ENCODE measurements at regions not wholly inside any gene's neighbourhood (a gene's known extent, or its start where the extent isn't known, plus 50 kb on each side); places are given as distances from the start of the nearest gene placed in this dataset.
"Not testable (repeated sequence)": the region's sequence is repeated elsewhere in the genome, so short reads cannot be mapped to it uniquely, and the experiment has no call there.

DNA sequence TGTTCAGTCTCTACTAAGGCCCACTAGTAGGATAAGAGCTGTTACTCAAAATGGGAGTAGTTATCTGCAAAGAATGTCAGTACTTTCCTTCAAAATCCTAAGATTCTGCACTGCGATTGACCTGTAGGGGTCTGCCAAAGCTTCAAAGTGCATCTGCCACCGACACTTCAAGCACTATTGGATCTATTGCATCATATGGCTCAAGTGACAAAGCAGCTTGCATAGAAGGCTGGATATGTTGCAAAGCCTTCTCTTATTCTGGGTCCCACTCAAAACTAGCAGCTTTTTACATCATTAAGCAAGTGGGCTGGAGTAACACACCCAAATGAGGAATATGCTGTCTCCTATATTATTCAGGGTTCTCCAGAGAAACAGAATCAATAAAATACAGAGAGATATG lies 115.4 kb upstream of the EMCN start:
- no peaks in the 10 kb centered on the region for H3K27me3 ChIP-seq (ENCODE audit: control insufficient read depth in 1 of 2, insufficient read depth in 2 of 2, low read length in 2 of 2)
- H3K36me3 ChIP-seq (ENCODE audit: control insufficient read depth in 1 of 2, insufficient read depth in 2 of 2, low read length in 2 of 2): no peaks in the 10 kb centered on the region
- no peak overlapping the region for H3K27ac ChIP-seq (ENCODE audit: low read depth, low read length)
- H3K9me3 ChIP-seq (ENCODE audit: control insufficient read depth in 1 of 2, low read length in 2 of 2): no peaks in the 10 kb centered on the region
- no peak overlapping the region for H3K9ac ChIP-seq (ENCODE audit: low read depth in 1 of 2, low read length in 2 of 2)
- no peak overlapping the region for H3K4me3 ChIP-seq (ENCODE audit: low read depth in 1 of 2, low read length in 2 of 2)
- no peaks in the 10 kb centered on the region for H3K4me1 ChIP-seq (ENCODE audit: control insufficient read depth in 1 of 2, insufficient read depth in 2 of 2, low read length in 2 of 2)

DNA sequence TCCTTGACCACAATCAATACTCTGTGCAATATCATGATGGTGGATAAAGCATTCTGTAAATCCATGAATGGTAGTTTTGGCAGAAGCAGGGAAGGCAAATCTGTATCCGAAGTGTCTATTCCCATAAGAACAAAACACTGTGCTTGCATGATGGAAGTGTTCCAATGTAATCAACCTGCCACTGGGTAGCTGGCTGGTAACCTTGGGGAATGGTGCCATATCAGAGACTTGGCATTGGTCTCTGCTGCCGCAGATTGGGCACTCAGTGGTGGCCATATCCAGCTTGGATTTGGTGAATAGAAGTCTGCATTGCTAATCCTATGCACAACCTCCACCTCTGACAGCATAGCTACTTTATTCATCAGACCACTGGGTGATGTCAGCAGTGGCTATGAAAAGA lies 114.3 kb upstream of the EMCN start:
- Histone ChIP-seq H3K27me3 (ENCODE audit: control insufficient read depth in 1 of 2, insufficient read depth in 2 of 2, low read length in 2 of 2) (no peaks in the 10 kb centered on the region), H3K27ac (ENCODE audit: low read depth, low read length) (no peak overlapping the region), H3K36me3 (ENCODE audit: control insufficient read depth in 1 of 2, insufficient read depth in 2 of 2, low read length in 2 of 2) (no peaks in the 10 kb centered on the region), H3K9me3 (ENCODE audit: control insufficient read depth in 1 of 2, low read length in 2 of 2) (no peaks in the 10 kb centered on the region), H3K4me1 (ENCODE audit: control insufficient read depth in 1 of 2, insufficient read depth in 2 of 2, low read length in 2 of 2) (no peaks in the 10 kb centered on the region), H3K9ac (ENCODE audit: low read depth in 1 of 2, low read length in 2 of 2) (no peak overlapping the region), H3K4me3 (ENCODE audit: low read depth in 1 of 2, low read length in 2 of 2) (no peak overlapping the region)

DNA sequence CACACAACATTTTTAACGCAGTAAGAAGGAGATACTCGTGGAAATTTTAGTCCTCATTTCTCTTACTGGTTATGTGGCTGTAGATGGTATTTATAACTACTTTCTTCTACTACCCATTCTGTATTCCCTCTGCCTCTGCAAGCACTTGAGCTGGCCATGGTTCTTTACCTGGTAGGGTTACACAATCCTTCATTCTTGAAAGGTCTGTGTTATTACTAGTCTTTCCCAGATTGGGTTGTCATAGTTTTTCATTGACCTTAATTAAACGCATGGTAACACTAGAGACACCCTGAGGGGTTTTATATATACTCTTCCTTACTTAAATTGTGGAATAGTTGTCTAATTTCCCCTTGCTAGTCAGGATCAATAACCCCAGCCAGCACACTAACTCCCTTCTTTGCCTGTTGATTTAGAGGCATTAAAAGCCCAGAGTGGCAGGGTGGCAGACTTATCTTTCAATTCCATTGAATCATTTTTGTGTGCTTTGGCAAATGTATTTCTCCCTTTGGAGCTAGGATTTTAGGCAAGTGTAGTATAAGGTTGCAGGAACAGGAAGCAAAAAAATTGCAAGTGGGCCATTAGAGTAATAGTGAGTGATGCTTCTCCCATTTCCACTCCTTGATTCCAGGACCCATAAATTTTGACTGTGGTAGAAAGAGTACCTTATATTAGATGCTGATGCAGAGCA lies 113.6 kb upstream of the EMCN start:
- H3K27me3 ChIP-seq (ENCODE audit: control insufficient read depth in 1 of 2, insufficient read depth in 2 of 2, low read length in 2 of 2): no peaks in the 10 kb centered on the region
- no peak overlapping the region for H3K9ac ChIP-seq (ENCODE audit: low read depth in 1 of 2, low read length in 2 of 2)
- H3K9me3 ChIP-seq (ENCODE audit: control insufficient read depth in 1 of 2, low read length in 2 of 2): no peaks in the 10 kb centered on the region
- no peaks in the 10 kb centered on the region for H3K4me1 ChIP-seq (ENCODE audit: control insufficient read depth in 1 of 2, insufficient read depth in 2 of 2, low read length in 2 of 2)
- no peak overlapping the region for H3K4me3 ChIP-seq (ENCODE audit: low read depth in 1 of 2, low read length in 2 of 2)
- H3K27ac ChIP-seq (ENCODE audit: low read depth, low read length): no peak overlapping the region
- no peaks in the 10 kb centered on the region for H3K36me3 ChIP-seq (ENCODE audit: control insufficient read depth in 1 of 2, insufficient read depth in 2 of 2, low read length in 2 of 2)

DNA sequence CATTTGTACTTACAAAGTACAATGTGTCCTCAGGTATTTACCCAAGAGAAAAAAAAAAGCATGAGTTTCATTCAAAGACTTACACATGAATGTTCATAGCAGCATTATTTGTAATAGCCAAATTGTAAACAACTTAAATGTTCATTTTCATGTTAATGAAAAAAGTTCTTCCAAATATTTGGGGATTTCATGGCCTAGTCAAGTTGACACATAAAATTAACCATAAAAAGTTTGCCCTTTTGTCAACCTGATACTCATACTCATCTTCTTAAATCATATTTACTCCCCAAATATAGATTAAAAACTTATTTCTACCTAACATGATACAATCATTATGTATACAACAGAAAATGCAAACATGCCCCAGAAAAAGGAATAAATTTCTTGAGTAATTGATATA lies 112.5 kb upstream of the EMCN start:
- H3K27me3 ChIP-seq (ENCODE audit: control insufficient read depth in 1 of 2, insufficient read depth in 2 of 2, low read length in 2 of 2): no peaks in the 10 kb centered on the region
- H3K27ac ChIP-seq (ENCODE audit: low read depth, low read length): no peak overlapping the region
- no peak overlapping the region for H3K4me3 ChIP-seq (ENCODE audit: low read depth in 1 of 2, low read length in 2 of 2)
- H3K4me1 ChIP-seq (ENCODE audit: control insufficient read depth in 1 of 2, insufficient read depth in 2 of 2, low read length in 2 of 2): no peaks in the 10 kb centered on the region
- H3K36me3 ChIP-seq (ENCODE audit: control insufficient read depth in 1 of 2, insufficient read depth in 2 of 2, low read length in 2 of 2): no peaks in the 10 kb centered on the region
- H3K9ac ChIP-seq (ENCODE audit: low read depth in 1 of 2, low read length in 2 of 2): no peak overlapping the region
- H3K9me3 ChIP-seq (ENCODE audit: control insufficient read depth in 1 of 2, low read length in 2 of 2): no peaks in the 10 kb centered on the region

DNA sequence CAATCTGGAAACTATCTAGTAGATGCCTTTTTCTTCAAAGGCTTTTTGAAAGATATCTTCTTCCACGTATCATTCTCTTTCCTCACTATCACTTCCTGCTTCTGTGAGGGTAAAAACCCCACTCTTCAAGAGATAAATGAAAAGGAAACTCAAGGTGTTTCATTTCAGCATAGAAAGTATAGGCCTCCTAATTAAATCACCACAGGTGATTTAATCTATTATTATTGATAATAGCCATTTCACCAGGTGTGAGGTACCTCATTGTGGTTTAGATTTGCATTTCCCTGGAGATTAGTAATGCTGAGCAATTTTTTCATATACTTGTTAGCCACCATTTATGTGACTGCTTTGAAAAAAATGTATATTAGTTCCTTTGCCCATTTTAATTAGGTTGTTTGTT lies 92.0 kb upstream of the EMCN start:
- Histone ChIP-seq H3K36me3 (ENCODE audit: control insufficient read depth in 1 of 2, insufficient read depth in 2 of 2, low read length in 2 of 2) (no peaks in the 10 kb centered on the region), H3K9ac (ENCODE audit: low read depth in 1 of 2, low read length in 2 of 2) (no peak overlapping the region), H3K27ac (ENCODE audit: low read depth, low read length) (no peak overlapping the region), H3K4me3 (ENCODE audit: low read depth in 1 of 2, low read length in 2 of 2) (no peak overlapping the region), H3K27me3 (ENCODE audit: control insufficient read depth in 1 of 2, insufficient read depth in 2 of 2, low read length in 2 of 2) (no peaks in the 10 kb centered on the region), H3K4me1 (ENCODE audit: control insufficient read depth in 1 of 2, insufficient read depth in 2 of 2, low read length in 2 of 2) (no peaks in the 10 kb centered on the region), H3K9me3 (ENCODE audit: control insufficient read depth in 1 of 2, low read length in 2 of 2) (no peaks in the 10 kb centered on the region)

DNA sequence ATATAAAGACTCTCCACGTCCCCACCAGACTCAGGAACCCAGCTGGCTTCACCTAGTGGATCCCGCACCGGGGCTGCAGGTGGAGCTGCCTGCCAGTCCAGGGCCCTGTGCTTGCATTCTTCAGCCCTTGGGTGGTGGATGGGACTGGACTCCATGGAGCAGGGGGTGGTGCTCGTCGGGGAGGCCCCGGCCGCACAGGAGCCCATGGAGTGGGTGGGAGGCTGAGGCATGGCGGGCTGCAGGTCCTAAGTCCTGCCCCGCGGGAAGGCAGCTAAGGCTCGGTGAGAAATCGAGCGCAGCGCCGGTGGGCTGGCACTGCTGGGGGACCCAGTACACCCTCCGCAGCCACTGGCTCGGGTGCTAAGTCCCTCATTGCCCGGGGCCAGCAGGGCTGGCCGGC lies 90.8 kb upstream of the EMCN start:
- H3K4me1 ChIP-seq (ENCODE audit: control insufficient read depth in 1 of 2, insufficient read depth in 2 of 2, low read length in 2 of 2): not testable (repeated sequence)

DNA sequence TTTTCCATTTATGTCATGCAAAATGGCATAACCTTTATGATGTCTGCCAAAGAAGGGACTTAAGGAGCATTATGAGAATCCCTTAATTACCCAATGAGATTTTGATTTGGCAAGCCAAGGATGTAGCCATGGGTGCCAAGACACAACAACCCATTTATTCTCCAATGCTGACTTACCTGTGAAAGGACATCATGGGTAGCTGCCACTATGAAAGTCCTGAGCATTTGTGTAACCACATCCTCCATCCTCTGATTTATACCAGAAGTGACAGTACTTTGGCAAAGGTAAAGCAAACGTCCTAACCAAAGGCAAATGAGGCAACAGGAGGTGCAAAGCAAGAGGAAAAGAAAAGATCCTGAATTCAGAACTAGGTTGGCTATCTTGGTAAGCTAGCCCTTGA lies 87.3 kb upstream of the EMCN start:
- Histone ChIP-seq H3K9me3 (ENCODE audit: control insufficient read depth in 1 of 2, low read length in 2 of 2) (no peaks in the 10 kb centered on the region), H3K36me3 (ENCODE audit: control insufficient read depth in 1 of 2, insufficient read depth in 2 of 2, low read length in 2 of 2) (no peaks in the 10 kb centered on the region), H3K9ac (ENCODE audit: low read depth in 1 of 2, low read length in 2 of 2) (no peak overlapping the region), H3K27me3 (ENCODE audit: control insufficient read depth in 1 of 2, insufficient read depth in 2 of 2, low read length in 2 of 2) (no peaks in the 10 kb centered on the region), H3K27ac (ENCODE audit: low read depth, low read length) (no peak overlapping the region), H3K4me1 (ENCODE audit: control insufficient read depth in 1 of 2, insufficient read depth in 2 of 2, low read length in 2 of 2) (no peaks in the 10 kb centered on the region), H3K4me3 (ENCODE audit: low read depth in 1 of 2, low read length in 2 of 2) (no peak overlapping the region)

More for the DNA sequence above, 90.8 kb upstream of the EMCN start:
- not testable (repeated sequence) for H3K9ac ChIP-seq (ENCODE audit: low read depth in 1 of 2, low read length in 2 of 2); H3K9me3 ChIP-seq (ENCODE audit: control insufficient read depth in 1 of 2, low read length in 2 of 2); H3K27ac ChIP-seq (ENCODE audit: low read depth, low read length); H3K27me3 ChIP-seq (ENCODE audit: control insufficient read depth in 1 of 2, insufficient read depth in 2 of 2, low read length in 2 of 2); H3K36me3 ChIP-seq (ENCODE audit: control insufficient read depth in 1 of 2, insufficient read depth in 2 of 2, low read length in 2 of 2); H3K4me3 ChIP-seq (ENCODE audit: low read depth in 1 of 2, low read length in 2 of 2)

DNA sequence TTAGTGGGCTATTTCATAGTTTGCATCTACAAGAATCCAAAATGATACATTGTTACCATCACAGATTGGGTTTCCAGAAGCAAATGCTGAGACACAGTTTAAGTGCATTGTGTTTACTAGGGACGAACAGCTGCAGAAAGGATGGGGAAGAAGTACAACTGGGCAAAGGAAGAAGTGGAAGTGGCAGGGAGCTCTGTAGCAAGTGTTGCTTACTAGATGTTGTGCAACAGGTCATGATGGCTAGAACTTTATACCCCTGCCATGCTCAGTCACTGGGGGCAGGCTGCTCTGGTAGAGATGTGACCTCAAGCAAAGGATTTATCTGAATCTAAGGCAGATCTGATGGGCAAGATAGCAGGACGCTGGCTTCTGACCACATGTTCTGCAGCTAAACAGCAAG lies 76.1 kb upstream of the EMCN start:
- Histone ChIP-seq H3K27me3 (ENCODE audit: control insufficient read depth in 1 of 2, insufficient read depth in 2 of 2, low read length in 2 of 2) (no peaks in the 10 kb centered on the region), H3K36me3 (ENCODE audit: control insufficient read depth in 1 of 2, insufficient read depth in 2 of 2, low read length in 2 of 2) (no peaks in the 10 kb centered on the region), H3K9ac (ENCODE audit: low read depth in 1 of 2, low read length in 2 of 2) (no peak overlapping the region), H3K4me3 (ENCODE audit: low read depth in 1 of 2, low read length in 2 of 2) (no peak overlapping the region), H3K4me1 (ENCODE audit: control insufficient read depth in 1 of 2, insufficient read depth in 2 of 2, low read length in 2 of 2) (no peaks in the 10 kb centered on the region), H3K27ac (ENCODE audit: low read depth, low read length) (no peak overlapping the region), H3K9me3 (ENCODE audit: control insufficient read depth in 1 of 2, low read length in 2 of 2) (no peaks in the 10 kb centered on the region)

DNA sequence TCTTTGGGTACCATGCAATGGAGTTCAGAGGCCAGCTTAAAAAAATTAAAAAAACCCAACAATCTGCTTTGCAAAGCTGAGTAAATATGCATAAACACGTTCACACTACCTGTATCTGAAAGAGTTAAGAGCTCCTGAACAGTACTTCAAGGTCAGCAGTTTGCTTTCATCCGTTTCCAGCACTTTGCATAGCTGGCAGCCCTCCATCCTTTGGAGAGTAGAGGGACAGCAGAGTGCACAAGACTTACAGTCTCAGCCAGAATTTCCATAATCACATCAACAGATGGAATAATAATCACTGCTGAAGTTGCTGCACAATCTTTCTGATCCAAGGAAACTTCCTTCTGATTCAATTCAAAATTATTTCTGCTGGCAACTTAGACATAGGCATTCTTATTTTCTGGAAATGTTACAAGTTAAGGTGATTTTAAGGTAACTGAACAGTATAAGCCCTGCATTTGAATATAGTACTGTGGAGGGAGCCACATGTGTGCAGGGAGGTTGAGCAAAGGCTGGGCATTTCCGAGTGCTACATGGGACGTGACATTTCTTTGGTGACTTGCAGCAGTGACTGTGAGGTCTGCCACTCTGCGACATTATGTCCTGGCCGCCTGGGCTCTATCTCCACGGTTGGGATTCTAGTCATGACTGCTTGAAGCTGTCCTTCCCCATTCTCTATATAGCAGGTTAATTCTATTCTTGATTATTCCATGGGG lies 73.5 kb upstream of the EMCN start:
- no peak overlapping the region for H3K4me3 ChIP-seq (ENCODE audit: low read depth in 1 of 2, low read length in 2 of 2)
- H3K9me3 ChIP-seq (ENCODE audit: control insufficient read depth in 1 of 2, low read length in 2 of 2): no peaks in the 10 kb centered on the region
- H3K4me1 ChIP-seq (ENCODE audit: control insufficient read depth in 1 of 2, insufficient read depth in 2 of 2, low read length in 2 of 2): no peaks in the 10 kb centered on the region
- no peak overlapping the region for H3K9ac ChIP-seq (ENCODE audit: low read depth in 1 of 2, low read length in 2 of 2)
- H3K36me3 ChIP-seq (ENCODE audit: control insufficient read depth in 1 of 2, insufficient read depth in 2 of 2, low read length in 2 of 2): no peaks in the 10 kb centered on the region
- H3K27me3 ChIP-seq (ENCODE audit: control insufficient read depth in 1 of 2, insufficient read depth in 2 of 2, low read length in 2 of 2): no peaks in the 10 kb centered on the region
- no peak overlapping the region for H3K27ac ChIP-seq (ENCODE audit: low read depth, low read length)

DNA sequence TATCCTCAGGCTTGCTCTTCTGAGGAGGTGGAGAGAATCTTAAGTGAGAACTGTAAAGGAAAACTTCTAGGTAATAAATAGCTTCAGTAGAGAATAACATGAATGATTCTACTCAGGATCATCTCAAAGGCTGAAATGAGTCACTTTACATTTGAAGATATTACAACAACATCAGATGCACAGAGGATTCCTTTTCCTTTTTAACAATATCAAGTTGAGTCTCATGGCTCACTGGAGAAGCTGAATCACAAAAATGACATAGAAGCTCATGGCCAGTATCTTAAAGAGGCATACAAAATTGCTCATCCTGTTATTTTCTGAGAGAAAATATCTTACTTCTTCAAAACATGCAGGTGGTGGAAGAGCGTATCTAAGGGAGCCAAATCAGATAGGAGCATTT lies 72.5 kb upstream of the EMCN start:
- Histone ChIP-seq H3K9ac (ENCODE audit: low read depth in 1 of 2, low read length in 2 of 2) (no peak overlapping the region), H3K27ac (ENCODE audit: low read depth, low read length) (no peak overlapping the region), H3K9me3 (ENCODE audit: control insufficient read depth in 1 of 2, low read length in 2 of 2) (no peaks in the 10 kb centered on the region), H3K4me3 (ENCODE audit: low read depth in 1 of 2, low read length in 2 of 2) (no peak overlapping the region), H3K36me3 (ENCODE audit: control insufficient read depth in 1 of 2, insufficient read depth in 2 of 2, low read length in 2 of 2) (no peaks in the 10 kb centered on the region), H3K4me1 (ENCODE audit: control insufficient read depth in 1 of 2, insufficient read depth in 2 of 2, low read length in 2 of 2) (no peaks in the 10 kb centered on the region), H3K27me3 (ENCODE audit: control insufficient read depth in 1 of 2, insufficient read depth in 2 of 2, low read length in 2 of 2) (no peaks in the 10 kb centered on the region)

Measured in duodenal mucosa (tissue), 2 donors.